ENCODE measurements at regions not wholly inside any gene's neighbourhood (a gene's known extent, or its start where the extent isn't known, plus 50 kb on each side); places are given as distances from the start of the nearest gene placed in this dataset.

DNA sequence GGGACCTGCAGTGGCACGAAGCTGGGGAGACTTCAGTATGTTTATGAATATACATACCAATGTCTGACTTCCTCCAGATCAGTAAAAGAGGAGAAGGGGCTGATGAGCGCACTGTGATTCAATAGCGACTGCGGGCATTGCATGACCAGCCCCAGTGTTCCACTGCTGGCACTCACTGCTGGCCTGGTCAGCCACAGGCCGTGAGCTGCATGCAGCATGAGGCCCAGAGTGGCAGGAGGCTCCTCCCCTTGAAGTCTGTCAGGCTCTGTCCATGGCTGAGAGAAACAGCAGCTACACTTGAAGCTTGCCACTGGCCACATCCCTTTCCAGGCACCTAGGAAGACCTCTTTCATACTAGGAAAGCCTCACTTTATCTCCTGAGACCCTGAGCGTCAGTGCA, 265.9 kb upstream of the CDYL start:
- POLR2A ChIA-PET, result no interaction called here
- no TSS peak for BruUV-seq (replicated peaks)
- peaks cover 1 to 2% of the 10 kb centered on the region in 2 experiments for H3K27me3 ChIP-seq (ENCODE audit: control insufficient read depth in 2 of 2, insufficient read depth in 2 of 2, low read length in 2 of 2)
- H3K27ac ChIP-seq (ENCODE audit: insufficient read depth, low read depth, low read length), result no peak overlapping the region
- no peaks in the 10 kb centered on the region for H3K4me1 ChIP-seq (ENCODE audit: control insufficient read depth, extremely low read depth, insufficient read depth, low read length)
- H3K4me3 ChIP-seq (replicated peaks in 1 of 3; ENCODE audit: insufficient read depth in 1 of 3, low read depth in 1 of 3, low read length in 3 of 3), result no peak overlapping the region
- CTCF ChIA-PET, result interaction anchor here (1.0 to 1.2 kb wide), 2 partner anchors 43 to 197 kb away, joined by 3 read pairs; no protein-coding TSS in a partner anchor
- no peak overlapping the region for H3K4me2 ChIP-seq (ENCODE audit: insufficient read depth, low read length)
- no peak for DNase-seq (ENCODE audit: low read depth, low spot score)
- no peaks in the 10 kb centered on the region for H3K36me3 ChIP-seq (ENCODE audit: control insufficient read depth in 2 of 2, extremely low read depth in 1 of 2, insufficient read depth in 2 of 2, low read length in 2 of 2)
- dilution Hi-C loops (cut with MboI; ENCODE audit: extremely low pct_ligation_motif_present, low sequenced_read_pairs) (no loop called here), intact Hi-C loops (cut with micrococcal nuclease) (no loop called here)
- H3K79me2 ChIP-seq (ENCODE audit: control insufficient read depth, insufficient read depth, low read length), result no peaks in the 10 kb centered on the region
- H3K9me1 ChIP-seq (replicated peaks; ENCODE audit: control insufficient read depth, extremely low read depth, insufficient read depth, low read length), result no peaks in the 10 kb centered on the region
- TF ChIP-seq MYC (IDR thresholded peaks at IDR 0.05; ENCODE audit: low read depth, low read length), result no peak
- no peak for TF ChIP-seq EZH2 (IDR thresholded peaks at IDR 0.05; ENCODE audit: borderline replicate concordance, low read depth, low read length, severe bottlenecking)
- no peak for TF ChIP-seq JUN (IDR thresholded peaks at IDR 0.05; ENCODE audit: borderline replicate concordance, insufficient read depth, insufficient read length, low read depth)
- TF ChIP-seq POLR2A (IDR thresholded peaks at IDR 0.05; ENCODE audit: low read depth, low read length), result no peak
- no peak for TF ChIP-seq POLR2AphosphoS5 (IDR thresholded peaks at IDR 0.05; ENCODE audit: insufficient read depth, low read depth, low read length)
- TF ChIP-seq, protein P1, sequence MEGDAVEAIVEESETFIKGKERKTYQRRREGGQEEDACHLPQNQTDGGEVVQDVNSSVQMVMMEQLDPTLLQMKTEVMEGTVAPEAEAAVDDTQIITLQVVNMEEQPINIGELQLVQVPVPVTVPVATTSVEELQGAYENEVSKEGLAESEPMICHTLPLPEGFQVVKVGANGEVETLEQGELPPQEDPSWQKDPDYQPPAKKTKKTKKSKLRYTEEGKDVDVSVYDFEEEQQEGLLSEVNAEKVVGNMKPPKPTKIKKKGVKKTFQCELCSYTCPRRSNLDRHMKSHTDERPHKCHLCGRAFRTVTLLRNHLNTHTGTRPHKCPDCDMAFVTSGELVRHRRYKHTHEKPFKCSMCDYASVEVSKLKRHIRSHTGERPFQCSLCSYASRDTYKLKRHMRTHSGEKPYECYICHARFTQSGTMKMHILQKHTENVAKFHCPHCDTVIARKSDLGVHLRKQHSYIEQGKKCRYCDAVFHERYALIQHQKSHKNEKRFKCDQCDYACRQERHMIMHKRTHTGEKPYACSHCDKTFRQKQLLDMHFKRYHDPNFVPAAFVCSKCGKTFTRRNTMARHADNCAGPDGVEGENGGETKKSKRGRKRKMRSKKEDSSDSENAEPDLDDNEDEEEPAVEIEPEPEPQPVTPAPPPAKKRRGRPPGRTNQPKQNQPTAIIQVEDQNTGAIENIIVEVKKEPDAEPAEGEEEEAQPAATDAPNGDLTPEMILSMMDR (IDR thresholded peaks at IDR 0.05; ENCODE audit: extremely low read depth in 1 of 2, insufficient read depth in 1 of 2, low read depth in 1 of 2, low read length in 2 of 2), result no peak
- TF ChIP-seq FOS (IDR thresholded peaks at IDR 0.05; ENCODE audit: borderline replicate concordance, insufficient read depth, low read length), result no peak
- TF ChIP-seq GATA2 (IDR thresholded peaks at IDR 0.05; ENCODE audit: insufficient read depth, insufficient read length, low read depth, low read length), result no peak
- TF ChIP-seq, protein P2, sequence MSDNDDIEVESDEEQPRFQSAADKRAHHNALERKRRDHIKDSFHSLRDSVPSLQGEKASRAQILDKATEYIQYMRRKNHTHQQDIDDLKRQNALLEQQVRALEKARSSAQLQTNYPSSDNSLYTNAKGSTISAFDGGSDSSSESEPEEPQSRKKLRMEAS (IDR thresholded peaks at IDR 0.05; ENCODE audit: insufficient read depth, insufficient read length), result no peak
- FAIRE-seq, result no peak
- no peaks in the 10 kb centered on the region for H3K9me3 ChIP-seq (replicated peaks; ENCODE audit: control insufficient read depth, insufficient read depth, low read length)
- H4K20me1 ChIP-seq (replicated peaks; ENCODE audit: control insufficient read depth, extremely low read depth, insufficient read depth, low read length), result no peaks in the 10 kb centered on the region
- H3K9ac ChIP-seq (replicated peaks; ENCODE audit: extremely low read depth, insufficient read depth, low read length), result no peak overlapping the region
- no peak overlapping the region for H2AFZ ChIP-seq (ENCODE audit: low read depth, low read length)
